Tibial nerve (tissue), 4 donors: ENCODE measurements at regions not wholly inside any gene's neighbourhood (a gene's known extent, or its start where the extent isn't known, plus 50 kb on each side); places are given as distances from the start of the nearest gene placed in this dataset.

Experiments used
- DNase-seq, 2 donors: peaks; one replicate each; pipeline ENCODE4 v3.0.0-alpha.2; 2019; ENCODE audit warnings: low spot score in 2 of 2
- H3K27ac ChIP-seq, 4 donors: fragments of 200-600 bp; sonication (generic) in 3 of 4; one replicate each; pipeline ENCODE4 v1.5.1; 2017 to 2019; ENCODE audit warnings: mild to moderate bottlenecking in 1 of 4
- H3K27me3 ChIP-seq, 2 donors: fragments of 200-600 bp; sonication (generic) in 1 of 2; one replicate each; pipeline versions ENCODE4 v1.5.1 to v1.6.0; 2017 to 2019
- H3K36me3 ChIP-seq, 3 donors: fragments of 200-600 bp; sonication (generic); one replicate each; pipeline ENCODE4 v1.5.1; 2018 to 2019
- H3K4me1 ChIP-seq, 4 donors: fragments of 200-600 bp; sonication (generic) in 3 of 4; one replicate each; pipeline ENCODE4 v1.5.1; 2017 to 2019
- H3K4me3 ChIP-seq, 4 donors: fragments of 200-600 bp; sonication (generic) in 3 of 4; one replicate each; pipeline ENCODE4 v1.5.1; 2017 to 2019; ENCODE audit warnings: mild to moderate bottlenecking in 1 of 4, moderate library complexity in 1 of 4
- H3K9me3 ChIP-seq, 4 donors: fragments of 200-600 bp; sonication (generic) in 3 of 4; one replicate each; pipeline ENCODE4 v1.5.1; 2017 to 2019
- CTCF ChIP-seq, 5 experiments: fragments of 200-600 bp in 3 of 5; fragments of 450-650 bp in 2 of 5; sonication (generic) in 3 of 5; IDR thresholded peaks; one replicate each; pipeline ENCODE4 v1.5.1; 2016 to 2019; ENCODE audit warnings: antibody characterized with exemption in 5 of 5, mild to moderate bottlenecking in 3 of 5, moderate library complexity in 2 of 5
- EP300 ChIP-seq, 2 donors: sonication (generic); formaldehyde crosslinking; IDR thresholded peaks; one replicate each; pipeline ENCODE4 v1.6.1; 2017; ENCODE audit warnings: antibody characterized with exemption in 2 of 2, mild to moderate bottlenecking in 1 of 2
- POLR2A ChIP-seq, 2 donors: fragments of 450-650 bp; IDR thresholded peaks; one replicate each; pipeline ENCODE4 v1.6.1; 2017; ENCODE audit warnings: antibody characterized with exemption in 2 of 2, mild to moderate bottlenecking in 2 of 2, moderate library complexity in 2 of 2
- WGBS, 2 donors: methylation state at CpG; one replicate each; pipeline ENCODE4 v1.1.5; 2018; 5-methylcytosine and 5-hydroxymethylcytosine counted together

GRCh38 chr3:78516937-78517336 is 1250.9 kb downstream of the ROBO1 start:
- no peak for TF ChIP-seq POLR2A (IDR thresholded peaks at IDR 0.05)
- TF ChIP-seq EP300 (IDR thresholded peaks at IDR 0.05) = no peak
- no peak for TF ChIP-seq CTCF (IDR thresholded peaks at IDR 0.05)
- no peak for DNase-seq
- no peaks in the 10 kb centered on the region for H3K9me3 ChIP-seq
- no peak overlapping the region for H3K27ac ChIP-seq
- H3K36me3 ChIP-seq = no peaks in the 10 kb centered on the region
- no peak overlapping the region for H3K4me3 ChIP-seq
- no peaks in the 10 kb centered on the region for H3K27me3 ChIP-seq
- no peaks in the 10 kb centered on the region for H3K4me1 ChIP-seq

- Histone ChIP-seq H3K27me3 (no peaks in the 10 kb centered on the region), H3K4me3 (no peak overlapping the region), H3K27ac (no peak overlapping the region), H3K36me3 (no peaks in the 10 kb centered on the region), H3K9me3 (no peaks in the 10 kb centered on the region), H3K4me1 (no peaks in the 10 kb centered on the region)
- whole genome bisulfite sequencing, 2 donors = 3 to 5% methylated on average over 1 of the region's 1 CpG
- DNase-seq = no peak
- TF ChIP-seq EP300 (IDR thresholded peaks at IDR 0.05) (no peak), POLR2A (IDR thresholded peaks at IDR 0.05) (no peak), CTCF (IDR thresholded peaks at IDR 0.05) (no peak)
Measured at GRCh38 chr3:78517965-78518364, 1249.8 kb downstream of the ROBO1 start.

GRCh38 chr3:78519281-78519680 is 1248.5 kb downstream of the ROBO1 start:
- TF ChIP-seq POLR2A (IDR thresholded peaks at IDR 0.05) (no peak), CTCF (IDR thresholded peaks at IDR 0.05) (no peak), EP300 (IDR thresholded peaks at IDR 0.05) (no peak)
- DNase-seq = no peak
- no peak overlapping the region for H3K4me3 ChIP-seq
- H3K27me3 ChIP-seq = no peaks in the 10 kb centered on the region
- 59 to 60% methylated on average over 2 of the region's 2 CpGs for WGBS, 2 donors
- H3K4me1 ChIP-seq = no peaks in the 10 kb centered on the region
- no peaks in the 10 kb centered on the region for H3K9me3 ChIP-seq
- H3K27ac ChIP-seq = no peak overlapping the region
- no peaks in the 10 kb centered on the region for H3K36me3 ChIP-seq

GRCh38 chr3:78529601-78530000 is 1238.2 kb downstream of the ROBO1 start:
- no peak for TF ChIP-seq POLR2A (IDR thresholded peaks at IDR 0.05)
- no peak for TF ChIP-seq EP300 (IDR thresholded peaks at IDR 0.05)
- no peak for TF ChIP-seq CTCF (IDR thresholded peaks at IDR 0.05)
- no peaks in the 10 kb centered on the region for H3K36me3 ChIP-seq
- no peaks in the 10 kb centered on the region for H3K4me1 ChIP-seq
- WGBS, 2 donors = 50 to 52% methylated on average over 3 of the region's 3 CpGs
- no peak for DNase-seq
- H3K9me3 ChIP-seq = no peaks in the 10 kb centered on the region
- H3K27me3 ChIP-seq = no peaks in the 10 kb centered on the region
- H3K27ac ChIP-seq = no peak overlapping the region
- H3K4me3 ChIP-seq = no peak overlapping the region

- no peak for DNase-seq
- no peaks in the 10 kb centered on the region for H3K36me3 ChIP-seq
- H3K9me3 ChIP-seq = no peaks in the 10 kb centered on the region
- no peak overlapping the region for H3K27ac ChIP-seq
- no peaks in the 10 kb centered on the region for H3K27me3 ChIP-seq
- no peaks in the 10 kb centered on the region for H3K4me1 ChIP-seq
- no peak for TF ChIP-seq CTCF (IDR thresholded peaks at IDR 0.05)
- no peak for TF ChIP-seq POLR2A (IDR thresholded peaks at IDR 0.05)
- no peak for TF ChIP-seq EP300 (IDR thresholded peaks at IDR 0.05)
- 86 to 87% methylated on average over 2 of the region's 2 CpGs for WGBS, 2 donors
- no peak overlapping the region for H3K4me3 ChIP-seq
Measured at GRCh38 chr3:78540485-78540884, 1227.3 kb downstream of the ROBO1 start.
